Keratinocyte (primary cell): ENCODE measurements at regions not wholly inside any gene's neighbourhood (a gene's known extent, or its start where the extent isn't known, plus 50 kb on each side); places are given as distances from the start of the nearest gene placed in this dataset.

Experiments used
- CTCF ChIP-seq, 3 experiments: IDR thresholded peaks in 1 of 3; conservative IDR thresholded peaks in 1 of 3; optimal IDR thresholded peaks in 1 of 3; 2 replicates in 2 of 3; 3 replicates in 1 of 3; pipeline versions ENCODE3 to v1.5.1; 2011; ENCODE audit warnings: low read length in 3 of 3, mild to moderate bottlenecking in 3 of 3, moderate library complexity in 2 of 3, control low read depth in 1 of 3, inconsistent platforms in 1 of 3; ENCODE audit not compliant: insufficient read depth in 2 of 3; ENCODE audit errors: extremely low read depth in 1 of 3
- EZH2 ChIP-seq: IDR thresholded peaks from one replicate; pipeline ENCODE4 v1.6.1; 2012; ENCODE audit warnings: inconsistent platforms, mild to moderate bottlenecking, low read length, moderate library complexity

GRCh38 chr2:2655453-2656114 is 324.5 kb upstream of the MYT1L start:
- TF ChIP-seq CTCF (optimal IDR thresholded peaks at IDR 0.05 in 1 of 3, IDR thresholded peaks at IDR 0.05 in 1 of 3, conservative IDR thresholded peaks at IDR 0.05 in 1 of 3; ENCODE audit: extremely low read depth in 1 of 3, insufficient read depth in 2 of 3, low read length in 3 of 3) (no peak), EZH2 (no peak)
